Fibroblast of skin of left quadriceps (primary cell): ENCODE measurements at regions not wholly inside any gene's neighbourhood (a gene's known extent, or its start where the extent isn't known, plus 50 kb on each side); places are given as distances from the start of the nearest gene placed in this dataset.

Source experiments
- DNase-seq, 2 experiments: peaks; one replicate each; pipeline ENCODE4 v3.0.0-alpha.2; 2013; ENCODE audit warnings: low read depth in 2 of 2

DNA sequence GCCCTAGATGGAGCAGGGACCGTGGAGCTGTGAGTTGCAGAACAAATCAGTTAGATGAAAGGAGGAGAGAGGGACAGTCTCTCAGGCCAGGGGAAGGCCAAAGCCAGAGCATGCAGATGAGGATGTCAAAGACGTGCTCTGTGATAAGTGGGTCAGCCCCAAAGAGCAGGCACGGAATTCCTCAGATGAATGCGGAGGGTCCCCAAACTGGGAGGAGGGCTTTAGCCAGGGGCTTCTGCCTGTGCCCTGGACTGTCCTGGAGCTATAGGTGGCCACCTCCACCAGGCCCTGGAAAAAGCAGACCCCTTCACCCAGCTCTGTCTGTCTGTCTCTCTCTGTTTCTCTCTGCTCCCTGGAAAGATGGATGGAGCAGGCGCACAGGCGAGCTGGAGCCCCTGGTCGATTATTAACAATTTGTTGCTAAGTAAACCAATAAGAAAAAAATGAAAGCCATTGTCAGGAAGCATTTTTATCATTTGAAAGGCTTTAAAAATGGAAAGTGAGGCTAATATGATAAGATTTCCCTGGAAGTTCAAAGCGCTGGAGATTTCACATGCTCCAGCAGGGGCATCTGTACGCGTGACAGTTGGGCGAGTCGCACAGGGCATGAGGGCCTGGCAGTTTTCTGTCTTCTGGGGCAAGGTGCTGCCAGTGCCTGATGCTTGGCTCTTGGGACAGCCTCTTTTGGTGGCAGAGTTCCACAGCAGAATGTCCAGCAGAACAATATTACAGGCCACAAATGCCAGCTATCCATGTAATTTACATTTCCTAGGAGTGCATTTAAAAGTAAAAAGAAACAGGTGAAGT lies 241.0 kb downstream of the GLI2 start:
- DNase-seq: no peak

DNA sequence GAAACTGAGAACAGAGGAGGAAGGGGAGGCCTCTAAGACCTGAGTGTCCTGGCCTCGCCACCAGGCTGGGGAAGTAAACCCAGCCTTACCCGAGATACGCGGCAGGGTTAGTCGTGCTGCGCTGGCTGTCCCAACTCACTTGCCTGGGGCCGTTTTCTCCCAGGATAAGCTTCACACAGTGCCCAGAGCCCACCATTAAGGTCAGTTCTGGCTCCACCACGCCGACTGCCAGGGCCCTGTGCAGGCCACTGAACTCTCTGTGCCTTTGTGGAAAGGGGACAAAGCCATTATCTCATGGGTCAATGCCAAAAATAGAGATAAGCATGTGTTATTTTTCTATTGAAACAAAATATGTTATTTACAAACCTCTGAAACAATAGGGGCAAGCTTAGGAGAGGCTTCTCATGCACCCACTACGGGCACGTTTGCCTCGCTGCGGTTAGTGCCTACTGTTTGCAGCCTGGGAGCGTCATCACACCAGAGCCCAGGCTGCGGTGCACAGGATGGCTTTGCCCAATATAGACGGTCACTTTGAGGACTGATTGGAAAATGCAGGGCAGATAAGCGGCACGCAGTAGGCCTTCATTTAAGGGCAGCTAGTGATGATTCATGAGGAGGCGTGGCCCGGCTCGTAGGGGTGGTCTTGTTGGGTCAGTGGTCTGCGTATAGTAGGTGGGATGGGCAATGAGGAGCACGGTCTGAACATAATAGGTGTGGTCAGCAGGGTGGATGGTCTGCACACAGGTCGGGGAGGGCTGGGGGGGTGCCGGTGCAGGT lies 242.1 kb downstream of the GLI2 start:
- no peak for DNase-seq

DNA sequence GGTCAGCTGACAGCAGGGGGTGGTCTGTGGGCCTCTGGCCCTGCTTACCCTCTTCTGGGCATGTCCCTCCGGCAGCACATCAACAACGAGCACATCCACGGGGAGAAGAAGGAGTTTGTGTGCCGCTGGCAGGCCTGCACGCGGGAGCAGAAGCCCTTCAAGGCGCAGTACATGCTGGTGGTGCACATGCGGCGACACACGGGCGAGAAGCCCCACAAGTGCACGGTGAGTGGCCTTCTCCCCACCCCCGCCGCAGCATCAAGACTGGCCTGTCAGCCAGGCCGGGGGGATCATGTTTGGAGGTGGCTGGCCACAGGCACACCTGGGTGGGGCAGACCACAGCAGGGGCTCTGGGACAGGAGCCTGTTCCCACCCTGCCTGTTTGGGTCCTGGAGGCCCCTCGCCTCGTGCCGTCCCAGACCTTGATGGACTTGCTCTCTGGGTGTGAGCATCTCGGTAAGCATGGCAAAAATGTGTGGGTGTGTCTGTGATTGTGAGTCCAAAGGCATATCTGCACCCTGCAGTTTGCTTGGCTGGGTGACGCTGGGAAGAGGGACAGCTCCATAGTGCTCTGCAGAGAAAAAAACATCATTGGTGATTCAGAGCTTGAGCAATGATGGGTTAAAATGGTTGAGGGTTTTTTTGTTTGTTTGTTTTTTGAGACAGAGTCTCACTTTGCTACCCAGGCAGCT lies 242.8 kb downstream of the GLI2 start:
- DNase-seq: no peak

DNA sequence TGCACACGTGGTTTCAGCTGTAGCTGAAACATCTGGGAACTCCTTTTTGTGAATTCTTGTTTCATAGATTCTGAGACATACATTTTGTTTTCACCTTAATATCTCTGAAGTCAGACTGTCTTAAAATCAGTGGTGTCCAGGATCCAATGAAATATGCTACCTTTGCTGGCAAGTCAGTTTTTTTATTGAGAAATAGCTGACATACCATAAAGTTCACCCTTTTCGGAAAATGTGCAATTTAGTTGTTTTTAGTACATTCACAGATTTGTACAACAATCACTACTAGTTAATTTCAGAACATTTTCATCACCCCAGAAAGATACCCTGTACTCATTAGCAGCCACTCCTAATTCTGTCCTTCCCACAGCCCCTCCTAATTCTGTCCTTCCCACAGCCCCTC lies 243.7 kb downstream of the GLI2 start:
- DNase-seq: no peak

GRCh38 chr2:120979921-120980320 lies 244.3 kb downstream of the GLI2 start:
- DNase-seq: no peak

DNA sequence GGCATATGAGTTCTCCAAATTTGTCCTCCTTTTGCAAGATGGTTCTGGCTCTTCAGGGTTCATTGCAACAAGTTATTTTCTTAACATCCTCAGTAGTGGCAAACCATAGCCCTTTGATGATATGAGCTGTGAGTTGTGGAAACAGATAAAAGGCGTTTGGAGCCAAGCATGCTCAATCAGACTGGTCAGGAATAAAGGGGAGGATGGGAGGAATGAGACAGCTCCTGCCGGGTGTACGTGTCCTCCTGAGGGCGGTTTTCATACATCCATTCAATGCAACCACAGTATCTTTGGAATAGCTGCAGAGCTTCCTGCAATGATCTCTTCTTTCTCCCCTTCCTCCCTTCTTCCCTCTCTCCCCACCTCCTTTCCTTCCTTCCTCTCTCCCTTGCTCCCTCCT lies 245.8 kb downstream of the GLI2 start:
- DNase-seq: no peak

- DNase-seq: no peak
Observed at GRCh38 chr2:120982598-120982997, 246.9 kb downstream of the GLI2 start.

GRCh38 chr2:120983344-120983743 lies 247.7 kb downstream of the GLI2 start:
- DNase-seq: no peak

DNA sequence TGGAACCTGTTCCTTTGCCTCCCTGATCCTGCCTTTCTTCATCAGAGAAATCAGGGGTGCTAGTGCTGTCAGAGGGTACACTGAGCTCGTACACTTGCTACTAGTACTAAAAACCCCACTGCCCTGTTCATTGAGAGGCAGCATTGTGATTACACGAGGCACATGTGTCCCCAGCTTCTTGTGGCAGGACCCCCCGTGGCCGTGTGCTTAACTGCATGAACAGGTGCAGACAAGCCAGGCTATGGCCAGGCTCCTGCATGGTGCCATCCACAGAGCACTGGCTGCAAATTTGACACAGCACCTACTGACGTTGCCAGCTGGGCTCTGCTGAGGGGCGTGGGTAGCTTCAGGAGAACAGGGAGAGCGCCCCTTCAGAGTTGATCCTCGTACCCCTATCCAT lies 248.4 kb downstream of the GLI2 start:
- no peak for DNase-seq

DNA sequence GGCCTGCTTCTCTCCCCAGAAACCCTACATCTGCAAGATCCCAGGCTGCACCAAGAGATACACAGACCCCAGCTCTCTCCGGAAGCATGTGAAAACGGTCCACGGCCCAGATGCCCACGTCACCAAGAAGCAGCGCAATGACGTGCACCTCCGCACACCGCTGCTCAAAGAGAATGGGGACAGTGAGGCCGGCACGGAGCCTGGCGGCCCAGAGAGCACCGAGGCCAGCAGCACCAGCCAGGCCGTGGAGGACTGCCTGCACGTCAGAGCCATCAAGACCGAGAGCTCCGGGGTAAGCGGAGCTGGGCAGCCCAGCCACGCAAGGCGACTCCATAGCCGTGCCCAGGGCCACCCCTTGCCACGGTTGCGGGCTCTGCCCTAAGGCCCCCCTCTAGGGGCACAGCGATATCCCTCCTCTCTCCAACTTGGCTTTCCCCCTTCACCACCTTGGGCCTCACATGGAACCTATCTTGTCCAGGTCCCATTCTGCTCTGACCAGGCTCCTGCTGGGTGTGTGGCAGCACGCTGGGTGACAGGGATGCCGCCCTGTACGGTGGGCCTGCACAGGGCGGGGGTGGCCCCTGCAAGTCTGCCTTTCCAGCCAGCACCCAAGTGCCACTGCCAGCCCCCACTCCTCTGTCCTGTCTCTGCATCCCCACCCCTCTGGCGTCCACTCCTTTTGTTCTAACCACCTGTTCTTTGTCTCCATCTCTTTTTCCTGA lies 248.9 kb downstream of the GLI2 start:
- DNase-seq: no peak

DNA sequence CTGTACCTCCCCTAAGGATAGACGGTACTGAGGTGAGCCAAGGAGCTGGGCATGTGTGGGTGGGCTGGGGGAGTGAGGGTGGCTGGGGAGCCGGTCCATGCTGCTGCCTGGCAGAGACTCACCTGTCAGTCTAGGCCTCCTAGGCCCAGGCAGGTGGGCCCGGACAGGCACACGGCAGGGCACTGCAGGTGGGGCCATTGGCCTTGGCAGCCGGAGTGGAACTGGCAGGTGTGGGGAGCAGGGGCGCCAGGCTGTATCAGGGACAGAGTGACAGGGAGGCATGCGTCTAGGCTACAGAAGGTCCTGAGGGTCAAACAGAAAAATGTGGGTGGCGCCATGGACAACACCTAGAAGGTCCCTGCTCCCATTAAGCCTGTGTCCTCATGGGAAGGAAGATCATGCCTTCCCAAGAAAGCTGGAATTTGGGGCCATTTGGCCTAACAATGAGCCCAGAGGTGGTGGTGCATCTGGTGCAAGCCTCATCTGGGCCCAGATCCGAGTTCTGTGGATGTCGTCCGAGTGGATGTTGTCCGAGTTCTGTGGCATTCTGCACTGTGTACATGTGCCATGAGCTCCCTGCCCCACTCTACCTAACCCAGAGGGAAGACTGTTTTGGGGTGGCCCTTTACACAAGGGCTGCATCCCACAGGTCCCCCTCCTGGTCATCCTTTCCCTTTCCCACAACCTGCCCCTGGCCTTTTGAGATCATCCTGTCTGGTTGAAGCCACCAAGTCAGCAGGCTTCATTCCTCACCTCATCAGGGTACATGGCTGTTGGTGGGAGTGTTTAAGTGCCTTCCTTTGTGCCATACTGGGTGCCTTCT lies 249.7 kb downstream of the GLI2 start:
- DNase-seq: no peak

DNA sequence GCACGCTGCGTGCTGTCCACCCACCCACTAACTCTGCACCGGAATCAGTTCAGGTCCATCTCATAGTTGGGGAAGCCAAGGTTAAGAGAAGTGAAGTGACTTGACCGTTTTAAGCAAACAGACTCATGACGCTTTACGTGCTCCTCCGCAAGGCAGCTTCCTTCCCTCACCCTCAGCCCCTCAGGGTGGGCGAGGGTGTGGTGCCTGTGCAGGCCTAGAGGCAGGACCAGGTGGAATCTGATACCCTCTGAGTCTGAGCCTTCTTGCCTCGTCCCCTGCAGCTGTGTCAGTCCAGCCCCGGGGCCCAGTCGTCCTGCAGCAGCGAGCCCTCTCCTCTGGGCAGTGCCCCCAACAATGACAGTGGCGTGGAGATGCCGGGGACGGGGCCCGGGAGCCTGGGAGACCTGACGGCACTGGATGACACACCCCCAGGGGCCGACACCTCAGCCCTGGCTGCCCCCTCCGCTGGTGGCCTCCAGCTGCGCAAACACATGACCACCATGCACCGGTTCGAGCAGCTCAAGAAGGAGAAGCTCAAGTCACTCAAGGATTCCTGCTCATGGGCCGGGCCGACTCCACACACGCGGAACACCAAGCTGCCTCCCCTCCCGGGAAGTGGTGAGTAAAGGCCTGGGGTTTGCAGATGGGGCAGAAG lies 250.5 kb downstream of the GLI2 start:
- no peak for DNase-seq

DNA sequence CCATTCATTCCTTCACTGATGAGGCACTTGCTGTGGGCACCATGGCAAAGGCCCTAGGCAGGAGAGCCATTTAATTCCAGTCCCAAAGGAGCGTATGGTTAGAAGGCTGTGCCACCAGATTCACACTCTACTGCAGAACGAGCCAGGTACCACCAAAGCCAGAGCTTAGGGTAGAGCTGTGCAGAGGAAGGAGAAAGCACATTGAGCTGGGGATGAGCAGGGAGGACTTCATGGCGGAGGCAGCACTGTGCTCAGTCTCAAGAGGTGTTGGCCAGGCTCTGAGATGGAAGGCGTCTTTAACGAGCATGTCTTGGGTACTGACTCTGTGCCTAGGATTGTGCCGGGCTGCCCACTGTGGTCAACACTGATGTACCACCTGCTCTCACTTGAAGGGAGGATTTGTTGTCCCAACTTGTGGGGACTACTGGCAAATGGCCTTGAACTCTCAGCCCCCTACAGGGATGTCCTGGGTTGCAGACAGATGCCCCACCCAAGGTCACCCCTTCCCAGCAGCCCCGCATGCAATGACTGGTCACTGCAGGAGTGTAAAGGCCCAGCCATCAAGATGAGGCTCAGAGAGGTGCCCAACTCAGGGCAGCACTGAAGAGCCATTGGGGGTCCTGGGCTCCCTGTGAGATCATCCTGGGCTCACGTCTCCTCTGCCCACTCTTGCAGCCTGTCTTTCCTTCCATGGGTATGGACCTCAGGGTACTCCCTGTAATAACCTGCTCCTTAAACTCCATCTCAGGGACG lies 251.4 kb downstream of the GLI2 start:
- no peak for DNase-seq

GRCh38 chr2:120988051-120988699 lies 252.5 kb downstream of the GLI2 start:
- DNase-seq: no peak

- DNase-seq: no peak
Observed at GRCh38 chr2:120988700-120989511, 253.2 kb downstream of the GLI2 start.

- DNase-seq: no peak
Observed at GRCh38 chr2:120989512-120990441, 254.1 kb downstream of the GLI2 start.

- no peak for DNase-seq
Observed at GRCh38 chr2:120990451-120990871, 254.8 kb downstream of the GLI2 start.
